ENCODE measurements at regions not wholly inside any gene's neighbourhood (a gene's known extent, or its start where the extent isn't known, plus 50 kb on each side); places are given as distances from the start of the nearest gene placed in this dataset.

DNA sequence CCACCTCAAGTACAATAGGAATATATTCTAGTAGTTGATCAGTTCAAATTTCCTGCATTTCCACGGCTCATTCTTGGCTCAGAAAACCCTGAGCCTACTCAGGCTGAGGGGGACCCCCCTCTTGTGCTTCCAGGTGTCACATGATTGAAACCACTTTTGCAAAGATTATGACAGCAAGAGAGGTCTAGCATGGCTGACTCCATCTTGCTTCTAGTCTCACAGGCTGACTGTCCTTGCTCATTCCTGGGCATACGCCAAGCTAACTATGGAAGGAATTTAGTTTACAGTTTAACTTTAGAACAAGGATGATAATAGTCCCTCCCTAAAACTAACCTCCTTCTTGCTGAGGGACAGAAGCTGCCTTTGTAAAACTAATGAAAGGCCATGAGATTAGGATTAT is 154.1 kb downstream of the SNX18 start:
- TF ChIP-seq, protein P1, sequence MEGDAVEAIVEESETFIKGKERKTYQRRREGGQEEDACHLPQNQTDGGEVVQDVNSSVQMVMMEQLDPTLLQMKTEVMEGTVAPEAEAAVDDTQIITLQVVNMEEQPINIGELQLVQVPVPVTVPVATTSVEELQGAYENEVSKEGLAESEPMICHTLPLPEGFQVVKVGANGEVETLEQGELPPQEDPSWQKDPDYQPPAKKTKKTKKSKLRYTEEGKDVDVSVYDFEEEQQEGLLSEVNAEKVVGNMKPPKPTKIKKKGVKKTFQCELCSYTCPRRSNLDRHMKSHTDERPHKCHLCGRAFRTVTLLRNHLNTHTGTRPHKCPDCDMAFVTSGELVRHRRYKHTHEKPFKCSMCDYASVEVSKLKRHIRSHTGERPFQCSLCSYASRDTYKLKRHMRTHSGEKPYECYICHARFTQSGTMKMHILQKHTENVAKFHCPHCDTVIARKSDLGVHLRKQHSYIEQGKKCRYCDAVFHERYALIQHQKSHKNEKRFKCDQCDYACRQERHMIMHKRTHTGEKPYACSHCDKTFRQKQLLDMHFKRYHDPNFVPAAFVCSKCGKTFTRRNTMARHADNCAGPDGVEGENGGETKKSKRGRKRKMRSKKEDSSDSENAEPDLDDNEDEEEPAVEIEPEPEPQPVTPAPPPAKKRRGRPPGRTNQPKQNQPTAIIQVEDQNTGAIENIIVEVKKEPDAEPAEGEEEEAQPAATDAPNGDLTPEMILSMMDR (IDR thresholded peaks at IDR 0.05): no peak
- POLR2A ChIA-PET: no interaction called here
- no peaks in the 10 kb centered on the region for H3K27me3 Mint-ChIP-seq
- peaks cover 52% of the 10 kb centered on the region for H3K4me1 Mint-ChIP-seq (ENCODE audit: low read depth)
- H3K36me3 Mint-ChIP-seq (ENCODE audit: low read depth): no peaks in the 10 kb centered on the region
- H3K27ac Mint-ChIP-seq: no peak overlapping the region
- ATAC-seq (no peak), DNase-seq (no peak)
- H3K4me3 Mint-ChIP-seq: no peak overlapping the region
- intact Hi-C loops (cut with micrococcal nuclease): no loop called here
- H3K9me3 Mint-ChIP-seq: peaks cover 1% of the 10 kb centered on the region
- CTCF ChIA-PET: interaction anchor here (1.1 to 1.4 kb wide), 2 partner anchors 32 to 155 kb away, joined by 3 read pairs; no protein-coding TSS in a partner anchor

DNA sequence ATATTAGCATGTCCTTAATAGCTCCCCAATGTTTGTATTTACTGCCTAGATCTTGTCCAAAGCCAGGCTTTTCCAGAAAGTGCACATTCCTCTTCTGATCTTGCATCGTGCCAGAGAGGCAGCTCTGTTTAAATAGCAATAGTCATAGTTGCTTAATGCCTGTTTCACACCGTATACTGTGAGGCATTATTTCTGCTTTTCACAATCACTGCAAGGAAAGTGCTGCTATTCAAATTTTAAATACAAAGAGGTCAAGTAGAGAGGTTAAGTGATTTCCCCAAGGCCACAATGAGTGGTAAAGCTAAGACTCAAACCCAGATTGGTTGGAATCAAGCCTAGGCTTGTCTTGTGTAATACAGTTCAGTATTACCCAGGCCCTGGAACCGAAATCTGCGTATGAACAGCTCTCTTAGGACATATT is 153.6 kb downstream of the SNX18 start:
- Mint-ChIP-seq H3K4me3 (no peak overlapping the region), H3K27ac (no peak overlapping the region), H3K27me3 (no peaks in the 10 kb centered on the region), H3K4me1 (ENCODE audit: low read depth) (peaks cover 50% of the 10 kb centered on the region), H3K9me3 (peaks cover 1% of the 10 kb centered on the region), H3K36me3 (ENCODE audit: low read depth) (no peaks in the 10 kb centered on the region)
- intact Hi-C loops (cut with micrococcal nuclease): no loop called here
- ChIA-PET CTCF (interaction anchor here (1.1 to 1.4 kb wide), 2 partner anchors 33 to 154 kb away, joined by 3 read pairs; no protein-coding TSS in a partner anchor), POLR2A (no interaction called here)
- TF ChIP-seq, protein P1 (IDR thresholded peaks at IDR 0.05): no peak
- no peak for DNase-seq
- ATAC-seq: no peak

DNA sequence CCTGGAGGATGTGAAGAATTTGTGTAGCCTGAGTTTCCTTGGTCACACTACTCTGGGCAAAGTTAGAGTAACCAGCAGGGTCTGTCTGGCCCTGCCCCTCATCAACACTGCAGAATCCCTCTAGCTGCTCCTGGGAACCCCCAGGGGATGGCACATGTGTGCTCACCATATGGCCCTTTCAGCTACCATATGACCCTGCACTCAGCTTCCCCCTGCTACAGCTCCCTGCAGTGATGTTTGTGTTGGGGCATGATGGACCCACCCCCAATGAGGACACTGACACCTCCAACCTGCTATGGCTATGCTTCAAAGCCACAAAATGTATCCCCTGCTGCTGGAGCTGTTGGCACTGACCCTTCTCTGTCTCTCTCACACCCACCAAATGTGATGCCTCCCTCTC is 152.7 kb downstream of the SNX18 start:
- TF ChIP-seq, protein P1 (IDR thresholded peaks at IDR 0.05): no peak
- intact Hi-C loops (cut with micrococcal nuclease): no loop called here
- ATAC-seq: no peak
- Mint-ChIP-seq H3K27me3 (no peaks in the 10 kb centered on the region), H3K27ac (no peak overlapping the region), H3K4me1 (ENCODE audit: low read depth) (peaks cover 45% of the 10 kb centered on the region), H3K9me3 (peaks cover 1% of the 10 kb centered on the region), H3K4me3 (no peak overlapping the region), H3K36me3 (ENCODE audit: low read depth) (no peaks in the 10 kb centered on the region)
- POLR2A ChIA-PET: no interaction called here
- CTCF ChIA-PET: no interaction called here
- DNase-seq: no peak

DNA sequence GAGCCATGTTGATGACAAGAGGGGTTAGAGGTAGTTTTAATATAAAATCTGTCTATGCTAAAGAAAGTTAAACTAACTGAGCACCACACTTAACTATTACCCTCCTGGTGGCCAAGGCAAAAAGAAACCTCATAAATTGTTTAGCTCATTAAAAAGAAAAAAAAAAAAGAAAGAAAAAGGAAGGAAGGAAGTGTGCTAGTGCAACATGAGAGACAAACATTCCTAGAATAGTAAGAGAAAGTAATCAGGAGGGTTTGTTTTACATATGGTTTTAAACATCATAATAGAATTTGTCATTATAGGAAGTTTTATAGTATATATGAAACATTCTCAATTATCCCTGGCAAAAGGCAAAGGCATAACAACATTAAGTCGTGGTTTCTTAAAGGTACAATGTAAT is 152.3 kb downstream of the SNX18 start:
- Mint-ChIP-seq H3K36me3 (ENCODE audit: low read depth) (no peaks in the 10 kb centered on the region), H3K27ac (no peak overlapping the region), H3K27me3 (no peaks in the 10 kb centered on the region), H3K4me1 (ENCODE audit: low read depth) (peaks cover 42% of the 10 kb centered on the region), H3K4me3 (no peak overlapping the region), H3K9me3 (peaks cover 1% of the 10 kb centered on the region)
- intact Hi-C loops (cut with micrococcal nuclease): no loop called here
- TF ChIP-seq, protein P1 (IDR thresholded peaks at IDR 0.05): no peak
- ATAC-seq (no peak), DNase-seq (no peak)
- CTCF ChIA-PET: no interaction called here
- POLR2A ChIA-PET: no interaction called here

DNA sequence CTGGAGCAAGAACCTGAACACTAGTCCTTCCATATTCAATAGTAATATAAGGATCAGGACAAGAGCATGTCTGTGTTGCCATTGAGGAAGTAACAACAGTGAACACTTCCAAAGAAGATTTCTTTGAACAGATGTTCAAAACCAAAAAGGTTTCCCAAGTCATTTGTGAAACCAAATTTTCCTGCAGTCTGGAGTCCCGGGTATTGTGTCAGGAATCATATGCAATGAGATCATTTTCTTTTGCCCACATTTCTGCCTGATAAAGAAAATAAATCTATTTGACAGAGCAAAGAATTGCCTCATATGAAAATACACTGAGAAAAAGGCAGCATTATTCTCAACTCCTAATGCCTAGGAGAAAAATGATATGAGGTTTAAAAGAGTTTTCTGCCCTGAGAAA is 151.7 kb downstream of the SNX18 start:
- peaks cover 36% of the 10 kb centered on the region for H3K4me1 Mint-ChIP-seq (ENCODE audit: low read depth)
- ATAC-seq (no peak), DNase-seq (no peak)
- intact Hi-C loops (cut with micrococcal nuclease): no loop called here
- H3K27ac Mint-ChIP-seq: no peak overlapping the region
- TF ChIP-seq, protein P1 (IDR thresholded peaks at IDR 0.05): no peak
- H3K36me3 Mint-ChIP-seq (ENCODE audit: low read depth): no peaks in the 10 kb centered on the region
- H3K9me3 Mint-ChIP-seq: peaks cover 1% of the 10 kb centered on the region
- H3K4me3 Mint-ChIP-seq: no peak overlapping the region
- CTCF ChIA-PET: interaction anchor here (1.1 kb wide), 1 partner anchor 167 kb away, joined by 3 read pairs; no protein-coding TSS in a partner anchor
- POLR2A ChIA-PET: no interaction called here
- H3K27me3 Mint-ChIP-seq: no peaks in the 10 kb centered on the region

Measured in activated CD8-positive, alpha-beta T cell treated with anti-CD3 and anti-CD28 coated beads for 36 hours (primary cell).